Ecto neural progenitor cell (in vitro differentiated cells): ENCODE measurements at regions not wholly inside any gene's neighbourhood (a gene's known extent, or its start where the extent isn't known, plus 50 kb on each side); places are given as distances from the start of the nearest gene placed in this dataset.
"Not testable (repeated sequence)": the region's sequence is repeated elsewhere in the genome, so short reads cannot be mapped to it uniquely, and the experiment has no call there.

Experiments used
- DNase-seq: peaks from one replicate; pipeline ENCODE4 v3.0.0-alpha.2; 2018; ENCODE audit warnings: low spot score

- no peak for DNase-seq
These were observed 57.4 kb upstream of the ZBTB20 start for GRCh38 chr3:115204475-115204874.

DNA sequence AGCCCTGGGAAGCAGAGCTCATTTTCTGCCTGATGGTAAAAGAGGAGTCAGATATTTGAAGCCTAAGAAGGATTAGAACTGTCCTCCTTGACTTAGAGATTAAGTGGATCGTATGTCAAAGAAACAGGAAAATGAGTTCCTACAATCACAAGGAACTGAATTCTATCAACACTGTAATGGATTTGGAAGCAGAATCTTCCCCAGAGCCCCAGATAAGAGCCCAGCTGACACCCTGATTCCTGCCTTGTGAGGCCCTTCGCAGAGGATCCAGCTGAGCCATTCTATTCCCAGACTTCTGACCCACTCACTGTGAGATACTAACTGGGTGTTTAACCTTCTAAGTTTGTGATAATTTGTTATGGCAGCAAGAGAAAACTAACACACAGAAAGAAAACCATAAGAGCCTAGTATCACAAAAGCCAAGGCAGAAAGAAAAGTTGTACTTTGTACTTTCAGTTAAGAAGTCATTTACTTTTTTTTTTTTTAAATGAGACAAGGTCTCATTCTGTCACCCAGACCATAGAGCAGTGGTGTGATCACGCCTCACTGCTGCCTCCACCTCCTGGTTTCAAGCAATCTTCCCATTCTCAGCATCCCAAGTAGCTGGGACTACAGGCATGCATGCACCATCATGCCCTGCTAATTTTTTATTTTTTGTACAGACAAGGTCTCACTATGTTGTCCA is 61.1 kb upstream of the ZBTB20 start:
- DNase-seq, result no peak

GRCh38 chr3:115211810-115212492 is 64.9 kb upstream of the ZBTB20 start:
- no peak for DNase-seq

GRCh38 chr3:115212615-115213014 is 65.5 kb upstream of the ZBTB20 start:
- no peak for DNase-seq

- not testable (repeated sequence) for DNase-seq
These were observed 66.0 kb upstream of the ZBTB20 start for GRCh38 chr3:115213052-115213451.

GRCh38 chr3:115217292-115217677 is 70.2 kb upstream of the ZBTB20 start:
- no peak for DNase-seq

- DNase-seq, result no peak
These were observed 70.8 kb upstream of the ZBTB20 start for GRCh38 chr3:115217678-115218451.

GRCh38 chr3:115218859-115219258 is 71.8 kb upstream of the ZBTB20 start:
- DNase-seq, result no peak

- no peak for DNase-seq
These were observed 77.6 kb upstream of the ZBTB20 start for GRCh38 chr3:115224687-115225086.

DNA sequence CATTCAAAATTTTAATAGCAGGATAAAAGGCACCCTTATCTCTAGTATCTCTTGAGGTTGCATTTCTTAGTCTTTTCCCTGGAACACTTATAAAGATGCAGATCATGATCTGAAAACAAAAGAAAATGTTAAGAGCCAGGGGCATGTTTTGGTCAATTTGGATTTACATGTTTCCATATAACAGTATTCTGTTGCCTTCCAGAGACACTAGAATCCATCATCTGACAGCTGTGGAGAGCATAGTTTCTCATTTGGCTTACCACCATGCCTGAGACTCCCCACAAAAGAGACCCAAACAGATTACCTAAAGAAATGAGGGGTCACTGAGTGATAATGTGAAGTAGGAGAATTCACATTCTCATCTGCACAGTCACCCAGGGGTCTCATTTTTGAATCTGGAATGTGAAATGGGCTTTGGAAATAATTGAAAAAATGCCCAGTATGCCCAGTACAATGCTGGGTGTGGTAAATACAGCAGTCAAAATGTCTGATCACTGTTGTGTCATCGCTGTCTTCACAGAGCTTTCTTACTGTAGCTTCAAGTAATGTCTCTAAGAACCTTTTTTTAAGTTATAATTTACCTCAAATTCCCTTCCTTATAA is 79.9 kb upstream of the ZBTB20 start:
- DNase-seq, result no peak

GRCh38 chr3:115227461-115227860 is 80.4 kb upstream of the ZBTB20 start:
- no peak for DNase-seq

DNA sequence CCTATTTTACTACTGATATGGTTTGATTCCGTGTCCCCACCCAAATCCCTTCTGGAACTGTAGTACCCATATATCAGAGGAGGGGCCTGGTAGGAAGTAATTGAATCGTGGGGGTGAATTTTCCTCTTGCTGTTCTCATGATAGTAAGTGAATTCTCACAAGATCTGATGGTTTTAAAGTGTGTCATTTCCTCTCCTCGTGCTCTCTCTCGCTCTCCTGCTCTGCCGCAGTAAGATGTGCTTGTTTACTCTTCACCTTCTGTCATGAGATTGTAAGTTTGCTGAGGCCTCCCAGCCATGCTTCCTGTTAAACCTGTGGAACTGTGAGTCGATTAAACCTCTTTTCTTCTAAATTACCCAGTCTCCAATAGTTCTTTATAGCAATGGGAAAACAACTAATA is 81.2 kb upstream of the ZBTB20 start:
- no peak for DNase-seq

GRCh38 chr3:115232167-115232566 is 85.1 kb upstream of the ZBTB20 start:
- no peak for DNase-seq

GRCh38 chr3:115233021-115233420 is 85.9 kb upstream of the ZBTB20 start:
- DNase-seq, result no peak

- DNase-seq, result no peak
These were observed 89.4 kb upstream of the ZBTB20 start for GRCh38 chr3:115236496-115236895.

- no peak for DNase-seq
These were observed 92.6 kb upstream of the ZBTB20 start for GRCh38 chr3:115239717-115240116.

- DNase-seq, result no peak
These were observed 97.3 kb upstream of the ZBTB20 start for GRCh38 chr3:115244350-115244749.

GRCh38 chr3:115245438-115245837 is 98.3 kb upstream of the ZBTB20 start:
- no peak for DNase-seq

- no peak for DNase-seq
These were observed 98.8 kb upstream of the ZBTB20 start for GRCh38 chr3:115245899-115246298.

DNA sequence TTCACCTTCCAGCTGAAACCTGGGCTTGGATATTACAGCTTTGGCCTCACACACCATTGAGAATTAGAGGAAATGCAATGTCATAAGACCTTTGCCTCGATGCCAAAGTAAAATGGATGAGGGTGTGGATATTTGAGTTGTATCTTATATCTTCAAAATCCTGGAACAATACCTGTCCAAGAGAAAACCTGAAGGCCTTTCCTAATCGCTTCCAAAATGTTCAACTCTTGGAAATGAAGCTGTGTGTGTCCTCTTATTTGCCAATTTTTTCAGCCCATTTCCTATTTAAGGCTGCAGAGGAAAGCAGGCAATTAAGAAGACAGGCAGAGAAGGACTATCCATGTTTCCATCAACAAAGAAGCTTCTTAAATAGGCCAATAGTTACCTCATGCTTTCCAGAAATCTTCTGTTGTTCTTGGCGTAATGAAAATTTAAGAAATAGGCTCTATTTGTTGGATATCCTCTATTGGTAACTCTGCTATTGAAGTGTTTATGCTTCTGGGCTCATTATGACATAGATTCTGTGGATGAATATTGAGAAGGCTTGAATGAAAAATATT is 99.5 kb upstream of the ZBTB20 start:
- no peak for DNase-seq

- DNase-seq, result no peak
These were observed 101.2 kb upstream of the ZBTB20 start for GRCh38 chr3:115248274-115248673.

DNA sequence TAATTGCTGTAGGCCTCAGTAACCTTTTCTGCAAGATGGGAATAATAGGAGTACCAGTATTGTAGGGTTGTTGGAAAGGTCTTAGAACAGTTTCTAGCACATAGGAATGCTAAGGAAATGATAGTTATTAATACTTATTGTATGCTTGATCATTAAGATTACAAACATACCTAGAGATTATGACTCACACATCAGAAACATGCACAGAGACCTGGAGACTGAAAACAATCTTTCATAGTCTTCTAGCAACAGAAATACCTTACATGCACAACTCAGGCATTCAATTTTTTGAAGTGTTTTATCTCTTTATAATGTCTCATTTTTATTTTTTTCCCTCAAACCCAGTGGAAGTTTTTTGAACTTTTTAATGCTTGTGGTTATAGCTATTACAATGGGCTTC is 104.4 kb upstream of the ZBTB20 start:
- no peak for DNase-seq
